Upper lobe of left lung (tissue), 6 donors: ENCODE measurements at regions not wholly inside any gene's neighbourhood (a gene's known extent, or its start where the extent isn't known, plus 50 kb on each side); places are given as distances from the start of the nearest gene placed in this dataset.

Experiments
- ATAC-seq, 2 donors: fragments of 200-7000 bp; cut with Tn5 transposase; one replicate each; pipeline ENCODE4 v1.9.1; 2022; ENCODE audit warnings: mild to moderate bottlenecking in 2 of 2, moderate library complexity in 2 of 2; ENCODE audit not compliant: low FRiP score in 2 of 2
- DNase-seq, 2 donors: peaks; one replicate each; pipeline ENCODE4 v3.0.0-alpha.2; 2019 to 2020
- H3K27ac ChIP-seq, 4 donors: fragments of 200-600 bp; sonication (generic); one replicate each; pipeline ENCODE4 v1.5.1; 2016 to 2019
- H3K27me3 ChIP-seq, 4 donors: fragments of 200-600 bp; sonication (generic); one replicate each; pipeline ENCODE4 v1.5.1; 2017 to 2019
- H3K36me3 ChIP-seq, 4 donors: fragments of 200-600 bp; sonication (generic); one replicate each; pipeline ENCODE4 v1.5.1; 2016 to 2019
- H3K4me1 ChIP-seq, 4 donors: fragments of 200-600 bp; sonication (generic); one replicate each; pipeline ENCODE4 v1.5.1; 2018 to 2019
- H3K4me3 ChIP-seq, 4 donors: fragments of 200-600 bp; sonication (generic); one replicate each; pipeline ENCODE4 v1.5.1; 2017 to 2019; ENCODE audit warnings: mild to moderate bottlenecking in 2 of 4, moderate library complexity in 1 of 4
- H3K9me3 ChIP-seq, 4 donors: fragments of 200-600 bp; sonication (generic); one replicate each; pipeline ENCODE4 v1.5.1; 2018 to 2019
- CTCF ChIP-seq, 6 experiments: fragments of 450-650 bp in 4 of 6; fragments of 200-600 bp in 2 of 6; sonication (generic) in 2 of 6; IDR thresholded peaks; one replicate each; pipeline ENCODE4 v1.5.1; 2016 to 2019; ENCODE audit warnings: antibody characterized with exemption in 6 of 6
- EP300 ChIP-seq, 4 donors: sonication (generic); formaldehyde crosslinking; IDR thresholded peaks; one replicate each; pipeline ENCODE4 v1.5.1; 2017; ENCODE audit warnings: antibody characterized with exemption in 4 of 4, control low read depth in 2 of 4
- POLR2A ChIP-seq, 4 donors: fragments of 450-650 bp; IDR thresholded peaks; one replicate each; pipeline ENCODE4 v1.5.1; 2016 to 2017; ENCODE audit warnings: antibody characterized with exemption in 4 of 4, mild to moderate bottlenecking in 2 of 4
- POLR2AphosphoS5 ChIP-seq, 2 donors: sonication (generic); formaldehyde crosslinking; IDR thresholded peaks; one replicate each; pipeline ENCODE4 v1.5.1; 2017; ENCODE audit warnings: antibody characterized with exemption in 2 of 2
- WGBS, 2 donors: methylation state at CpG; one replicate each; pipeline ENCODE4 v1.1.5; 2017 to 2018; 5-methylcytosine and 5-hydroxymethylcytosine counted together
- donor health status: DM: no; HTN: no; CAD: no; lungs with moderate emphysema.
- donor health status: DM: no; HTN: yes; CAD: no; lungs with severe emphysema.

DNA sequence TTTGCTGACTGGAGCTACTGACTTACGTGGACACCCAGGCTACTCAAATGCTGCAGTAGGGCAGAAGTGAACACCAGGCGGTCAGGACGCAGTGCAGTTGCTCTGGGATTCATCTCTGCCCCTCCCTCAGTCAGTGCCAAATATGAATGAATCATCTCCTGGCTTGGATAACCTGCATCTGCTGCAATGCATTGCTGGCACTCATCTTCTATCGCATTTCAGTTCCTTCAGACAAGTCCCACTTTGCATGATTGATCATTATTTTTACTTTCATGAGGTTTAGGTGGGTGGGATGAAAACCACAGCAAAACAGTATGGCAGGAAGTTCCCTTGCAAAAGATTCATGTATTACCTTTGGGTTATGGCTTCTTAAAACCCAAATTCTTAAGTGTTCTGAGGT, 224.6 kb upstream of the NRP1 start:
- no peak overlapping the region for H3K27ac ChIP-seq
- no peaks in the 10 kb centered on the region for H3K36me3 ChIP-seq
- no peak for TF ChIP-seq CTCF (IDR thresholded peaks at IDR 0.05)
- TF ChIP-seq POLR2A (IDR thresholded peaks at IDR 0.05) = no peak
- no peak for TF ChIP-seq POLR2AphosphoS5 (IDR thresholded peaks at IDR 0.05)
- no peak for TF ChIP-seq EP300 (IDR thresholded peaks at IDR 0.05)
- no peaks in the 10 kb centered on the region for H3K27me3 ChIP-seq
- no peaks in the 10 kb centered on the region for H3K4me1 ChIP-seq
- 75 to 84% methylated on average over 4 of the region's 4 CpGs for WGBS, 2 donors
- no peak overlapping the region for H3K4me3 ChIP-seq
- no peaks in the 10 kb centered on the region for H3K9me3 ChIP-seq
- no peak for DNase-seq
- ATAC-seq = peak in 1 of 2 donors; percentile 82

- H3K27ac ChIP-seq = no peak overlapping the region
- TF ChIP-seq POLR2AphosphoS5 (IDR thresholded peaks at IDR 0.05) = no peak
- TF ChIP-seq EP300 (IDR thresholded peaks at IDR 0.05) = no peak
- TF ChIP-seq CTCF (IDR thresholded peaks at IDR 0.05) = no peak
- TF ChIP-seq POLR2A (IDR thresholded peaks at IDR 0.05) = no peak
- no peak for DNase-seq
- no peaks in the 10 kb centered on the region for H3K36me3 ChIP-seq
- H3K27me3 ChIP-seq = no peaks in the 10 kb centered on the region
- no peak for ATAC-seq
- no peaks in the 10 kb centered on the region for H3K9me3 ChIP-seq
- WGBS, 2 donors = 67 to 68% methylated on average over 1 of the region's 1 CpG
- H3K4me1 ChIP-seq = no peaks in the 10 kb centered on the region
- no peak overlapping the region for H3K4me3 ChIP-seq
Observed at GRCh38 chr10:33557313-33557712, 222.8 kb upstream of the NRP1 start.

DNA sequence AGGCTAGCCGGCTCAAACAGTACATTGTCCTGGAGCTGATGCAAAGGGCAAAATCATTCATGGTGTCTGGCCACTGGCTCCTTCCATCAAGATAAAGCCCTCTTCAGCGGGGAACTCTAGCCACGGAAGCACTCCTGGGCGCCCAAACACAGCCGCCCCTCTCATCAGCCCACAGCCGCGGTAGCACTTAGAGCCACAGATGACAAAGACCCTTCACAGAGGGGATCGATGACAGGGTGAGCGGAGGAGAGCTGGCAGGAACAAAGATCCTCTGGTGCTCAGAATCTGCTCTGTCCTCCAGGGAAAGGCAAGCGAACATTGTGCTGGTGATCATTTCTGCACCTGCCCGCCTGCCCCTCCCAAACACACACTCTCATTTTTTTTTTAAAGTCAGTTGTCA, 222.2 kb upstream of the NRP1 start:
- Histone ChIP-seq H3K9me3 (no peaks in the 10 kb centered on the region), H3K36me3 (no peaks in the 10 kb centered on the region), H3K4me3 (no peak overlapping the region), H3K27ac (no peak overlapping the region), H3K27me3 (no peaks in the 10 kb centered on the region), H3K4me1 (no peaks in the 10 kb centered on the region)
- DNase-seq (peak in 1 of 2 donors; percentile 18), ATAC-seq (no peak)
- 45 to 77% methylated on average over 8 to 11 of the region's 11 CpGs for WGBS, 2 donors
- no peak for TF ChIP-seq POLR2AphosphoS5 (IDR thresholded peaks at IDR 0.05)
- no peak for TF ChIP-seq CTCF (IDR thresholded peaks at IDR 0.05)
- no peak for TF ChIP-seq POLR2A (IDR thresholded peaks at IDR 0.05)
- TF ChIP-seq EP300 (IDR thresholded peaks at IDR 0.05) = no peak

DNA sequence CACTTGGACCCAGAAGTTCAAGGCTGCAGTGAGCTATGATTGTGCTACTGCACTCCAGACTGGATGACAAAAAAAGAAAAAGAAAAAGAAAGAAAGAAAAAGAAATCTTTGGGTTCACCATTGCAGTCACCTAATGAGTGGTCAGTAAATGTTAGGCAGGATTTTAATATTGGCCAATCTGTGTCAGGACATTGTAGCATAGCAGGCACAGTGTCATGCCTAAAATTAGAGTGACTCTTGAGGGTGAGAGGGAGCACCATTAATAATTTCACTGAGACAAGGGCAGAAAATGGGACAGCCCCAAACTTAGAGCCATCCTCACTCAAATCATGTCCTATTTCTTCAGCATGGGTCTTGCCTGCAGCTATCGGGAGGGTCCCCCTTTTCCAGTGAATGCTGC, 221.6 kb upstream of the NRP1 start:
- no peak overlapping the region for H3K27ac ChIP-seq
- TF ChIP-seq CTCF (IDR thresholded peaks at IDR 0.05) (no peak), POLR2AphosphoS5 (IDR thresholded peaks at IDR 0.05) (no peak), POLR2A (IDR thresholded peaks at IDR 0.05) (no peak), EP300 (IDR thresholded peaks at IDR 0.05) (no peak)
- H3K36me3 ChIP-seq = no peaks in the 10 kb centered on the region
- no peaks in the 10 kb centered on the region for H3K27me3 ChIP-seq
- no peak overlapping the region for H3K4me3 ChIP-seq
- ATAC-seq (no peak), DNase-seq (no peak)
- no peaks in the 10 kb centered on the region for H3K4me1 ChIP-seq
- 80 to 100% methylated on average over 1 of the region's 1 CpG for WGBS, 2 donors
- H3K9me3 ChIP-seq = no peaks in the 10 kb centered on the region

GRCh38 chr10:33553748-33554571, 219.5 kb upstream of the NRP1 start:
- H3K9me3 ChIP-seq = no peaks in the 10 kb centered on the region
- ATAC-seq (no peak), DNase-seq (no peak)
- WGBS, 2 donors = 91 to 93% methylated on average over 11 of the region's 11 CpGs
- no peaks in the 10 kb centered on the region for H3K27me3 ChIP-seq
- H3K4me3 ChIP-seq = no peak overlapping the region
- H3K36me3 ChIP-seq = no peaks in the 10 kb centered on the region
- no peak overlapping the region for H3K27ac ChIP-seq
- no peak for TF ChIP-seq EP300 (IDR thresholded peaks at IDR 0.05)
- no peak for TF ChIP-seq CTCF (IDR thresholded peaks at IDR 0.05)
- no peak for TF ChIP-seq POLR2AphosphoS5 (IDR thresholded peaks at IDR 0.05)
- TF ChIP-seq POLR2A (IDR thresholded peaks at IDR 0.05) = no peak
- H3K4me1 ChIP-seq = no peaks in the 10 kb centered on the region
